GM23338 (cell line): ENCODE measurements at regions not wholly inside any gene's neighbourhood (a gene's known extent, or its start where the extent isn't known, plus 50 kb on each side); places are given as distances from the start of the nearest gene placed in this dataset.
A peak's percentile ranks its signal among the peaks of the same experiment; 100 is the strongest.

Experiments used
- ATAC-seq: fragments of 200-7000 bp; cut with Tn5 transposase; 3 replicates; pipeline ENCODE4 v1.9.1; 2020
- DNase-seq: peaks from one replicate; pipeline ENCODE4 v3.0.0-alpha.2; 2015; ENCODE audit warnings: low spot score
- H2AFZ ChIP-seq: fragments of 200-600 bp; sonication (generic); 2 replicates; pipeline ENCODE4 v1.8.0; 2016; ENCODE audit warnings: antibody characterized with exemption, mild to moderate bottlenecking, moderate library complexity
- H3F3A ChIP-seq: fragments of 200-600 bp; sonication (generic); replicated peaks from 2 replicates; pipeline ENCODE4 v1.8.0; 2017; ENCODE audit warnings: antibody characterized with exemption, mixed run types, low read depth
- H3K27ac ChIP-seq: fragments of 200-600 bp; sonication (generic); 2 replicates; pipeline ENCODE4 v1.6.1; 2016; ENCODE audit warnings: low read depth
- H3K27me3 ChIP-seq: fragments of 200-600 bp; sonication (generic); 2 replicates; pipeline ENCODE4 v1.8.0; 2016; ENCODE audit warnings: mild to moderate bottlenecking, mixed run types, moderate library complexity; ENCODE audit not compliant: insufficient read depth
- H3K36me3 ChIP-seq: fragments of 200-600 bp; sonication (generic); 2 replicates; pipeline ENCODE4 v1.8.0; 2016; ENCODE audit warnings: mild to moderate bottlenecking; ENCODE audit not compliant: insufficient read depth
- H3K4me1 ChIP-seq: fragments of 200-600 bp; sonication (generic); 2 replicates; pipeline ENCODE4 v1.8.0; 2016; ENCODE audit warnings: mild to moderate bottlenecking, moderate library complexity; ENCODE audit not compliant: insufficient read depth
- H3K4me2 ChIP-seq: fragments of 200-600 bp; sonication (generic); 2 replicates; pipeline ENCODE4 v1.7.1; 2017; ENCODE audit warnings: mixed run types
- H3K4me3 ChIP-seq: fragments of 200-600 bp; sonication (generic); 2 replicates; pipeline ENCODE4 v1.6.1; 2016; ENCODE audit warnings: mixed run types
- H3K79me2 ChIP-seq: fragments of 200-600 bp; sonication (generic); replicated peaks from 2 replicates; pipeline ENCODE4 v1.8.0; 2017; ENCODE audit warnings: mild to moderate bottlenecking; ENCODE audit not compliant: insufficient read depth
- H3K9me2 ChIP-seq: fragments of 200-600 bp; sonication (generic); 2 replicates; pipeline ENCODE4 v1.8.0; 2017; ENCODE audit not compliant: insufficient read depth
- H4K20me1 ChIP-seq: fragments of 200-600 bp; sonication (generic); replicated peaks from 2 replicates; pipeline ENCODE4 v1.8.0; 2017; ENCODE audit warnings: mild to moderate bottlenecking; ENCODE audit not compliant: insufficient read depth
- H3K27ac Mint-ChIP-seq: 2 replicates; pipeline ENCODE4 v1.8.0; 2020; ENCODE audit warnings: inconsistent platforms, mild to moderate bottlenecking, moderate library complexity, mixed read lengths
- H3K27me3 Mint-ChIP-seq: 3 replicates; pipeline ENCODE4 v1.8.0; 2022; ENCODE audit warnings: low read depth, mild to moderate bottlenecking, moderate library complexity, mixed read lengths, inconsistent platforms; ENCODE audit not compliant: insufficient read depth, poor library complexity
- H3K36me3 Mint-ChIP-seq: 3 replicates; pipeline ENCODE4 v1.8.0; 2021; ENCODE audit warnings: low read depth, mild to moderate bottlenecking, inconsistent platforms, moderate library complexity, mixed read lengths
- H3K4me1 Mint-ChIP-seq: 3 replicates; pipeline ENCODE4 v1.8.0; 2020; ENCODE audit warnings: mild to moderate bottlenecking, inconsistent platforms, mixed read lengths
- H3K4me3 Mint-ChIP-seq: 3 replicates; pipeline ENCODE4 v1.8.0; 2021; ENCODE audit warnings: moderate library complexity, mild to moderate bottlenecking, inconsistent platforms, mixed read lengths
- H3K9me3 Mint-ChIP-seq: 3 replicates; pipeline ENCODE4 v1.8.0; 2020; ENCODE audit warnings: moderate library complexity, mild to moderate bottlenecking, inconsistent platforms, mixed read lengths
- CTCF ChIP-seq, 2 experiments: fragments of 200-600 bp in 1 of 2; sonication (generic) in 1 of 2; conservative IDR thresholded peaks; 2 replicates each; pipeline versions ENCODE4 v1.5.1 to v1.6.1; 2016 to 2017; ENCODE audit warnings: antibody characterized with exemption in 2 of 2, low read depth in 2 of 2, mild to moderate bottlenecking in 2 of 2, moderate library complexity in 1 of 2
- EZH2phosphoT487 ChIP-seq: fragments of 200-600 bp; sonication (generic); IDR thresholded peaks from one replicate; pipeline ENCODE4 v1.8.1; 2018; ENCODE audit warnings: antibody characterized with exemption; ENCODE audit not compliant: unreplicated experiment
- JUNB ChIP-seq: IDR thresholded peaks from one replicate; pipeline ENCODE4 v1.6.1; 2016; ENCODE audit warnings: antibody characterized with exemption; ENCODE audit not compliant: unreplicated experiment
- NANOG ChIP-seq: IDR thresholded peaks from 2 replicates; pipeline ENCODE4 v1.6.1; 2016; ENCODE audit warnings: antibody characterized with exemption, borderline replicate concordance
- POLR2AphosphoS5 ChIP-seq: IDR thresholded peaks from 2 replicates; pipeline ENCODE4 v1.6.1; 2016; ENCODE audit warnings: antibody characterized with exemption, low read depth
- REST ChIP-seq: IDR thresholded peaks from one replicate; pipeline ENCODE4 v1.6.1; 2018; ENCODE audit warnings: antibody characterized with exemption; ENCODE audit not compliant: unreplicated experiment
- STAT1 ChIP-seq: IDR thresholded peaks from one replicate; pipeline ENCODE4 v1.6.1; 2016; ENCODE audit warnings: antibody characterized with exemption; ENCODE audit not compliant: unreplicated experiment
- ZNF114 ChIP-seq: fragments of 250-450 bp; sonication (Bioruptor Pico); IDR thresholded peaks from 2 replicates; pipeline ENCODE4 v1.5.0; 2020; ENCODE audit warnings: mild to moderate bottlenecking, moderate library complexity
- ZNF331 ChIP-seq: fragments of 250-450 bp; sonication (Bioruptor Pico); IDR thresholded peaks from 2 replicates; pipeline ENCODE4 v1.5.0; 2020; ENCODE audit warnings: low read depth, mild to moderate bottlenecking, moderate library complexity

- no peaks in the 10 kb centered on the region for H3K79me2 ChIP-seq
- peak overlapping the region; percentile 82 for H3K4me2 ChIP-seq
- no peaks in the 10 kb centered on the region for H3K36me3 ChIP-seq
- peak overlapping the region; percentile 67 for H3K4me3 ChIP-seq
- H3K4me1 ChIP-seq = peaks cover 16% of the 10 kb centered on the region
- no peaks in the 10 kb centered on the region for H3F3A ChIP-seq
- H2AFZ ChIP-seq = peak overlapping the region; percentile 97
- H3K27ac ChIP-seq = no peak overlapping the region
- peaks cover 36% of the 10 kb centered on the region for H3K27me3 ChIP-seq
- H3K27ac Mint-ChIP-seq = no peak overlapping the region
- H3K9me2 ChIP-seq = no peaks in the 10 kb centered on the region
- H4K20me1 ChIP-seq = no peaks in the 10 kb centered on the region
- H3K4me1 Mint-ChIP-seq = peaks cover 16% of the 10 kb centered on the region; the same call in 2 of the 3 replicates
- TF ChIP-seq STAT1 (no peak), REST (no peak), CTCF (conservative IDR thresholded peaks at IDR 0.05; ENCODE audit: low read depth in 2 of 2) (peak; percentile 31 to 71; a peak in 3 of 4 replicates), JUNB (no peak), POLR2AphosphoS5 (no peak), NANOG (no peak), ZNF114 (CRISPR knock-in tag) (no peak), EZH2phosphoT487 (no peak), ZNF331 (CRISPR knock-in tag) (no peak)
- no peaks in the 10 kb centered on the region; the same call in 2 of the 3 replicates for H3K9me3 Mint-ChIP-seq
- ATAC-seq (peak; percentile 94), DNase-seq (peak; percentile 95)
- H3K36me3 Mint-ChIP-seq = no peaks in the 10 kb centered on the region
- H3K4me3 Mint-ChIP-seq = peak overlapping the region; percentile 65
- peaks cover 17% of the 10 kb centered on the region for H3K27me3 Mint-ChIP-seq
Observed at GRCh38 chr17:21511363-21512195, 135.4 kb downstream of the KCNJ12 start.
